ENCODE measurements at regions not wholly inside any gene's neighbourhood (a gene's known extent, or its start where the extent isn't known, plus 50 kb on each side); places are given as distances from the start of the nearest gene placed in this dataset.

DNA sequence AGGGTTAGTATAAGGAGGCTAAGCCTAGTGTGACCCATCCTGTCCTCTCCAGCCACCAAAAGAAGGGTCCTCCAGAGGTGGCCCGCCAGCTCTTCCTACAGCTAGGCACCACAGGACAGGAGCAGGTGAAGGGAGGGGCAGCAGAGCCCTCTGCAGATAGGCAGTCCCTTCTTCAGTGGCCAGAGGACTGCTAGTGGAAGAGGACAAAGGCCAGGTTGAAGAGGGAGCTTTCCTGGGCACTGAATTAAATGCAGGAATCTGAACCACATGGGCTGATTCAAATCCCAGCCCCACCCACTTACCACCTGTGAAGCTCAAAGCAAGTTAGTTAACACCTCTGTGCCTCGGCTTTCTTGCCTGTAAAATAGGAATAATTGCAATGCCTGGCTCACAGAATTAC, 409.5 kb downstream of the NXPE2 start:
- Mint-ChIP-seq H3K27me3 (ENCODE audit: insufficient read depth) (peaks cover 3% of the 10 kb centered on the region; the same call in 1 of the 2 replicates), H3K36me3 (ENCODE audit: low read depth) (peaks cover 3% of the 10 kb centered on the region; the same call in 1 of the 2 replicates), H3K27ac (no peak overlapping the region), H3K9me3 (peaks cover 36% of the 10 kb centered on the region), H3K4me1 (ENCODE audit: low read depth) (no peaks in the 10 kb centered on the region), H3K4me3 (no peak overlapping the region)
- TF ChIP-seq, protein P1, sequence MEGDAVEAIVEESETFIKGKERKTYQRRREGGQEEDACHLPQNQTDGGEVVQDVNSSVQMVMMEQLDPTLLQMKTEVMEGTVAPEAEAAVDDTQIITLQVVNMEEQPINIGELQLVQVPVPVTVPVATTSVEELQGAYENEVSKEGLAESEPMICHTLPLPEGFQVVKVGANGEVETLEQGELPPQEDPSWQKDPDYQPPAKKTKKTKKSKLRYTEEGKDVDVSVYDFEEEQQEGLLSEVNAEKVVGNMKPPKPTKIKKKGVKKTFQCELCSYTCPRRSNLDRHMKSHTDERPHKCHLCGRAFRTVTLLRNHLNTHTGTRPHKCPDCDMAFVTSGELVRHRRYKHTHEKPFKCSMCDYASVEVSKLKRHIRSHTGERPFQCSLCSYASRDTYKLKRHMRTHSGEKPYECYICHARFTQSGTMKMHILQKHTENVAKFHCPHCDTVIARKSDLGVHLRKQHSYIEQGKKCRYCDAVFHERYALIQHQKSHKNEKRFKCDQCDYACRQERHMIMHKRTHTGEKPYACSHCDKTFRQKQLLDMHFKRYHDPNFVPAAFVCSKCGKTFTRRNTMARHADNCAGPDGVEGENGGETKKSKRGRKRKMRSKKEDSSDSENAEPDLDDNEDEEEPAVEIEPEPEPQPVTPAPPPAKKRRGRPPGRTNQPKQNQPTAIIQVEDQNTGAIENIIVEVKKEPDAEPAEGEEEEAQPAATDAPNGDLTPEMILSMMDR (IDR thresholded peaks at IDR 0.05): no peak
- DNase-seq: no peak

DNA sequence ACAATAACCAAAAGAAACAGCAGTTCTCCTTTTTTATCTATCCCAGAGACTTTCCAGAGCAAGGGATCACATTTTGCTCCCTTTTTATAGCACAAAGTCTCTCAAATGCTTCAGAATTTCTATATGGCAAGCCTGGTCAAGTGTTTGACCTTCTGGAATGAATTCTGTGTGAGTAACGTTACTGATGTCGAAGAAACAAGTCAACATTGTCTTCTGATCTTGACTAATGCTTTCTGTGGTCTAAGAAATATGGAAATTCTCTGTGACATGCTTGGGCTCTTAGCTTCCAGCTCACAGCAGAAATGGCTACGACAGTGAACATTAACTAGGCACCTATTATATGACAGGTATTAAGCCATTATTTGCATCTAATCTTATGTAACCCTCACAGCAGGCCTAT, 411.7 kb downstream of the CADM1 start:
- H3K36me3 Mint-ChIP-seq (ENCODE audit: low read depth): peaks cover 8% of the 10 kb centered on the region
- H3K4me3 Mint-ChIP-seq: no peak overlapping the region
- no peaks in the 10 kb centered on the region for H3K4me1 Mint-ChIP-seq (ENCODE audit: low read depth)
- peaks cover 41% of the 10 kb centered on the region for H3K9me3 Mint-ChIP-seq
- TF ChIP-seq, protein P1 (IDR thresholded peaks at IDR 0.05): no peak
- no peak for DNase-seq
- H3K27ac Mint-ChIP-seq: no peak overlapping the region
- no peaks in the 10 kb centered on the region; the same call in 1 of the 2 replicates for H3K27me3 Mint-ChIP-seq (ENCODE audit: insufficient read depth)

DNA sequence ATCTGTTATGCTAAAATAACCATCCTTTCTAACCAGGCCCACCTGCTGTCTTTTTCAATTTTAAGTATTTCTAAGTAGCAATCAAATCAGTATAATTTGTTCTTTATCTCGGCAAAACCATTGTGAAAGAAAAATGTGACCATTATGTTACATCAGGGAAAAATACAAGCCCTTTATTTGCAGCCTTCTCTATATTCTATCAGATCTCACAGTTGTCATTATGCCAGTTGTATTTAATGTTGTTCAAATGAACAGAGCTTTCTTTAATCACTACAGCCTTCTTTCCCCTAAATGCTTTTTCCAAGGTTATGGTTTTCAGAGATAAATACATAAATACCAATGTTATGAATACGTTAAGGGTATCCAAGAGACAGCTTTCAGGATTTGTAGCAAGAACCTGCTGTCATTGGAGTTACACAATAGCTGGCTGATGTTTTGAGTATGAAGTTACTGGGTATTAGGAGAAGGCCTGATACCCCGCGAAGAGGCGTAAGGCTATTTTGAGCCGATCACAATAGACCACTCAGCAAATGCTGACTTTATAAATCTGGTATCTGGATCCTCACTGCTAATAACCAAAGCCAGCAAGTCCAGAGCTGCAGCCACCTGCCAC, 406.3 kb downstream of the CADM1 start:
- H3K4me3 Mint-ChIP-seq: no peak overlapping the region
- TF ChIP-seq, protein P1 (IDR thresholded peaks at IDR 0.05): no peak
- peaks cover 47% of the 10 kb centered on the region for H3K9me3 Mint-ChIP-seq
- no peaks in the 10 kb centered on the region for H3K4me1 Mint-ChIP-seq (ENCODE audit: low read depth)
- no peak overlapping the region for H3K27ac Mint-ChIP-seq
- peaks cover 1% of the 10 kb centered on the region for H3K27me3 Mint-ChIP-seq (ENCODE audit: insufficient read depth)
- H3K36me3 Mint-ChIP-seq (ENCODE audit: low read depth): peaks cover 4% of the 10 kb centered on the region; the same call in 1 of the 2 replicates
- no peak for DNase-seq

DNA sequence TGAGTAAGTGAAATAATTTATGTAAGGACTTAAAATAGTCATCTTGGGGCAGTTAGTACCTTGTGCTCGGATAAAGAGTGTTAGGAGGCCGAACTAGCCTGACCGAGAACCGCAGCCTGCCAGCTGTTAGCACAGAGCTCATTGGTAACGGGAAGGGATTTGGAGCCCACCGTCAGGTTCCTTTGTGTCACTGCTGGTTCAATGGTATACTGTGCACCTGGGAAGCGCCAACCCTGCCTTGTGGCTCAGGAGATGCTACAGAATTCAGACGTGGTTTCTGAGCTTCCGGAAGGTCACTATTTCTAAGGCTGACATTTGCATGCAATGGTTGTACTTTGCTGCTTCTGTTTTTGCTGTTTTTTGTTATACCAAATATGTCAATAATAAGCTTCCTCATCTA, 403.5 kb downstream of the CADM1 start:
- H3K4me1 Mint-ChIP-seq (ENCODE audit: low read depth): no peaks in the 10 kb centered on the region
- TF ChIP-seq, protein P1 (IDR thresholded peaks at IDR 0.05): no peak
- H3K27ac Mint-ChIP-seq: no peak overlapping the region
- peaks cover 1% of the 10 kb centered on the region for H3K27me3 Mint-ChIP-seq (ENCODE audit: insufficient read depth)
- peaks cover 32% of the 10 kb centered on the region for H3K9me3 Mint-ChIP-seq
- H3K36me3 Mint-ChIP-seq (ENCODE audit: low read depth): peaks cover 4% of the 10 kb centered on the region; the same call in 1 of the 2 replicates
- H3K4me3 Mint-ChIP-seq: no peak overlapping the region
- no peak for DNase-seq

DNA sequence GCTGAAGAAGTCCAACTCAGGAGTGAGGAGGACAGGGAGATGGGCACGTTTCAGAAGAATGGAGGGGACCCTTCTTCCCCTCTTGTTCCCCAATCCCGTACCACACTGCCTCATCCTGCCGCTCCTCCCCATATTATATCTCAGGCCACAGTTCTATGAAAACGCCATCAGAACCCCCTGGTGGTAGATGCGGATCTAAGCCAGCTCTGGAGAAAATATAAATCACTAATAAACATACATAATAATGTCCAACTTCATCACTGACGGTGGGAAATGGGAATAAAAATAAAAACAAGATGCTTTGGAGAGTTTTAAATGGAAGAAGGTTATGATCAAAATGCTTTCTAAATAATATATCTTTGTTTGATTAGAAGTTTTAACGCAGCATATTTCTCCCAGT, 400.3 kb downstream of the CADM1 start:
- peaks cover 1% of the 10 kb centered on the region for H3K27me3 Mint-ChIP-seq (ENCODE audit: insufficient read depth)
- TF ChIP-seq, protein P1 (IDR thresholded peaks at IDR 0.05): peak; percentile 10; the same call in 1 of the 2 replicates
- peaks cover 44% of the 10 kb centered on the region for H3K9me3 Mint-ChIP-seq
- H3K4me3 Mint-ChIP-seq: no peak overlapping the region
- no peak overlapping the region for H3K27ac Mint-ChIP-seq
- no peaks in the 10 kb centered on the region for H3K4me1 Mint-ChIP-seq (ENCODE audit: low read depth)
- no peak for DNase-seq
- H3K36me3 Mint-ChIP-seq (ENCODE audit: low read depth): peaks cover 4% of the 10 kb centered on the region; the same call in 1 of the 2 replicates

All from HFFc6 (cell line).